ENCODE measurements at regions not wholly inside any gene's neighbourhood (a gene's known extent, or its start where the extent isn't known, plus 50 kb on each side); places are given as distances from the start of the nearest gene placed in this dataset.
"Not testable (repeated sequence)": the region's sequence is repeated elsewhere in the genome, so short reads cannot be mapped to it uniquely, and the experiment has no call there.

DNA sequence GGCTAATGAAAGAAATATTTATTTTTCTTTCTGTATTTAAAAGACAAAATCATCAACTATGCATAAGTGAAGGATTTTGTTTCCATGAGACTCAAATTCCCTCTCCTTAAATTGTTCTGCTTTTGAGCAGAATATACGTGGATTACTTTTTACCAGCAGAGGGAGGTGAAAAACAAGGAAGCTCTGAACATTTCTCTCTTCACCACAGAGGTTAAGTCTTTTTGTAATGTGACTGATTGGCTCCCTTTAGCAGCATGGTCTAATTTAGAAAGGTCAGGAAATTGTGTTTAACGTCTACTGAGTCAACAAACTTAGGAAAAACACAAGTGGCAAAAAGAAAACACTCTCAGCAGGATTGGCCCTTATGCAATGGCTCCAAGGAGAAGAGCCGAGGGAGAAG, 55.1 kb upstream of the F9 start:
- WGBS = 35% methylated on average over 2 of the region's 3 CpGs
- Histone ChIP-seq H3K18ac (ENCODE audit: low read depth in 1 of 2, low read length in 2 of 2) (no peak overlapping the region), H3K79me1 (replicated peaks; ENCODE audit: low read length, poor library complexity, severe bottlenecking) (no peaks in the 10 kb centered on the region), H3K9me3 (ENCODE audit: control insufficient read depth, low read length) (no peaks in the 10 kb centered on the region), H3K14ac (ENCODE audit: low read length in 2 of 2) (no peak overlapping the region), H4K8ac (ENCODE audit: low read length) (no peak overlapping the region), H2BK12ac (ENCODE audit: low read length in 2 of 2) (no peak overlapping the region), H2AFZ (ENCODE audit: low read depth, low read length) (no peak overlapping the region), H3K27ac (ENCODE audit: low read length, poor library complexity, severe bottlenecking) (no peak overlapping the region), H2AK5ac (ENCODE audit: low read length, severe bottlenecking) (no peak overlapping the region), H3K9ac (ENCODE audit: low read length) (no peak overlapping the region), H2BK5ac (ENCODE audit: low read depth, low read length, poor library complexity, severe bottlenecking) (no peak overlapping the region), H2BK120ac (ENCODE audit: low read depth, low read length) (no peak overlapping the region), H3K4me1 (ENCODE audit: control insufficient read depth, insufficient read depth, low read depth, low read length) (no peaks in the 10 kb centered on the region), H3K4ac (ENCODE audit: low read depth in 1 of 2, low read length in 2 of 2) (no peak overlapping the region), H3K4me3 (ENCODE audit: insufficient read depth in 1 of 2, low read depth in 1 of 2, low read length in 2 of 2) (no peak overlapping the region), H3K4me2 (ENCODE audit: low read length, poor library complexity, severe bottlenecking) (no peak overlapping the region), H3K27me3 (ENCODE audit: control insufficient read depth in 1 of 2, insufficient read depth in 1 of 2, low read length in 2 of 2) (no peaks in the 10 kb centered on the region), H4K91ac (ENCODE audit: low read length) (no peak overlapping the region), H2BK15ac (ENCODE audit: low read depth, poor library complexity, severe bottlenecking) (no peak overlapping the region), H3K36me3 (ENCODE audit: control insufficient read depth in 1 of 2, insufficient read depth in 2 of 2, low read depth in 1 of 2, low read length in 2 of 2) (no peaks in the 10 kb centered on the region), H3K23ac (ENCODE audit: low read length in 2 of 2) (no peak overlapping the region)
- DNase-seq = no peak

DNA sequence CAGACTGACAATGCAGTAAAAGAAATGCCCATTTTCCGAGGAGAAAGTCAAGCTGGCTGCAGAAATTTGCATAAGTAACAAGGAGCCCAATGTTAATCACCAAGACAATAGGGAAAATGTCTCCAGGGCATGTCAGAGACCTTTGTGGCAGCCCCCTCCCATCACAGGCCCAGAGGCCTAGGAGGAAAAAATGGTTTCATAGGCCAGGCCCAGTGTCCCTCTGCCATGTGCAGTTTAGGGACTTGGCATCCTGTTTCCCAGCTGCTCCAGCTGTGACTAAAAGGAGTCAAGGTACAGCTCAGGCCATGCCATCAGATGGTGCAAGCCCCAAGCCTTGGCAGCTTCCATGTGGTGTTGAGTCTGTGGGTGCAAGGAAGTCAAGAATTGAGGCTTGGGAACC, 68.6 kb upstream of the F9 start:
- H3K9me3 ChIP-seq (ENCODE audit: control insufficient read depth, low read length); H3K4ac ChIP-seq (ENCODE audit: low read depth in 1 of 2, low read length in 2 of 2); H3K14ac ChIP-seq (ENCODE audit: low read length in 2 of 2); H3K4me2 ChIP-seq (ENCODE audit: low read length, poor library complexity, severe bottlenecking); H3K4me3 ChIP-seq (ENCODE audit: insufficient read depth in 1 of 2, low read depth in 1 of 2, low read length in 2 of 2); H3K27me3 ChIP-seq (ENCODE audit: control insufficient read depth in 1 of 2, insufficient read depth in 1 of 2, low read length in 2 of 2); H4K91ac ChIP-seq (ENCODE audit: low read length); H3K79me1 ChIP-seq (replicated peaks; ENCODE audit: low read length, poor library complexity, severe bottlenecking); H2BK15ac ChIP-seq (ENCODE audit: low read depth, poor library complexity, severe bottlenecking); H2BK12ac ChIP-seq (ENCODE audit: low read length in 2 of 2); H3K27ac ChIP-seq (ENCODE audit: low read length, poor library complexity, severe bottlenecking); H2AK5ac ChIP-seq (ENCODE audit: low read length, severe bottlenecking); H3K36me3 ChIP-seq (ENCODE audit: control insufficient read depth in 1 of 2, insufficient read depth in 2 of 2, low read depth in 1 of 2, low read length in 2 of 2); H2BK120ac ChIP-seq (ENCODE audit: low read depth, low read length); H2BK5ac ChIP-seq (ENCODE audit: low read depth, low read length, poor library complexity, severe bottlenecking); H3K18ac ChIP-seq (ENCODE audit: low read depth in 1 of 2, low read length in 2 of 2); H3K23ac ChIP-seq (ENCODE audit: low read length in 2 of 2); DNase-seq; H3K9ac ChIP-seq (ENCODE audit: low read length); H3K4me1 ChIP-seq (ENCODE audit: control insufficient read depth, insufficient read depth, low read depth, low read length); H2AFZ ChIP-seq (ENCODE audit: low read depth, low read length); H4K8ac ChIP-seq (ENCODE audit: low read length): not testable (repeated sequence)
- 31% methylated on average over 1 of the region's 1 CpG for WGBS

DNA sequence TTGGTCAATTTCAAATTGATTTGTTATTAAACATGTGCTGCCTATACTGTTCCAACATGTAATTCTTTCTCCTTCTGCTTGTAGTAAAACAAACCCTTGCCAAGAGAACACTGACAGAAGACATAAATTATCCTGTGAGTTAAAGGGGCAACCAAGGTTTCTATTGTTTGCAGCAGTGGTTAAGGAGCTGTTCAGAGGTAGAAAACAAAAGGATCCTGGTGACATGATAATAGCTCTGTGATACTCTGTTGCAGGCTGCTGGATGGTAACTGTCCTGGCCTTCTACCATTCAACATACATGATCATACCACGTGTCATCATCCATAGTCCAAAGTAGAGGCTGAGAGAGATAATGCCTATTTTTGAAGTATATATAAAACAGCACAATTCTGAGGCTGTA, 75.8 kb upstream of the F9 start:
- H2BK5ac ChIP-seq (ENCODE audit: low read depth, low read length, poor library complexity, severe bottlenecking) = no peak overlapping the region
- H3K9ac ChIP-seq (ENCODE audit: low read length) = no peak overlapping the region
- no peak overlapping the region for H3K14ac ChIP-seq (ENCODE audit: low read length in 2 of 2)
- H3K4me2 ChIP-seq (ENCODE audit: low read length, poor library complexity, severe bottlenecking) = no peak overlapping the region
- H3K23ac ChIP-seq (ENCODE audit: low read length in 2 of 2) = no peak overlapping the region
- H3K36me3 ChIP-seq (ENCODE audit: control insufficient read depth in 1 of 2, insufficient read depth in 2 of 2, low read depth in 1 of 2, low read length in 2 of 2) = no peaks in the 10 kb centered on the region
- H3K9me3 ChIP-seq (ENCODE audit: control insufficient read depth, low read length) = no peaks in the 10 kb centered on the region
- H3K4ac ChIP-seq (ENCODE audit: low read depth in 1 of 2, low read length in 2 of 2) = no peak overlapping the region
- H3K79me1 ChIP-seq (replicated peaks; ENCODE audit: low read length, poor library complexity, severe bottlenecking) = no peaks in the 10 kb centered on the region
- no peak overlapping the region for H2BK15ac ChIP-seq (ENCODE audit: low read depth, poor library complexity, severe bottlenecking)
- H3K27me3 ChIP-seq (ENCODE audit: control insufficient read depth in 1 of 2, insufficient read depth in 1 of 2, low read length in 2 of 2) = no peaks in the 10 kb centered on the region
- no peak overlapping the region for H3K4me3 ChIP-seq (ENCODE audit: insufficient read depth in 1 of 2, low read depth in 1 of 2, low read length in 2 of 2)
- no peaks in the 10 kb centered on the region for H3K4me1 ChIP-seq (ENCODE audit: control insufficient read depth, insufficient read depth, low read depth, low read length)
- no peak overlapping the region for H3K27ac ChIP-seq (ENCODE audit: low read length, poor library complexity, severe bottlenecking)
- no peak overlapping the region for H2BK120ac ChIP-seq (ENCODE audit: low read depth, low read length)
- H4K8ac ChIP-seq (ENCODE audit: low read length) = no peak overlapping the region
- H2AFZ ChIP-seq (ENCODE audit: low read depth, low read length) = no peak overlapping the region
- DNase-seq = no peak
- H3K18ac ChIP-seq (ENCODE audit: low read depth in 1 of 2, low read length in 2 of 2) = no peak overlapping the region
- H4K91ac ChIP-seq (ENCODE audit: low read length) = no peak overlapping the region
- no CpG with 5 or more reads among the region's 1 CpG for WGBS
- no peak overlapping the region for H2AK5ac ChIP-seq (ENCODE audit: low read length, severe bottlenecking)
- no peak overlapping the region for H2BK12ac ChIP-seq (ENCODE audit: low read length in 2 of 2)

DNA sequence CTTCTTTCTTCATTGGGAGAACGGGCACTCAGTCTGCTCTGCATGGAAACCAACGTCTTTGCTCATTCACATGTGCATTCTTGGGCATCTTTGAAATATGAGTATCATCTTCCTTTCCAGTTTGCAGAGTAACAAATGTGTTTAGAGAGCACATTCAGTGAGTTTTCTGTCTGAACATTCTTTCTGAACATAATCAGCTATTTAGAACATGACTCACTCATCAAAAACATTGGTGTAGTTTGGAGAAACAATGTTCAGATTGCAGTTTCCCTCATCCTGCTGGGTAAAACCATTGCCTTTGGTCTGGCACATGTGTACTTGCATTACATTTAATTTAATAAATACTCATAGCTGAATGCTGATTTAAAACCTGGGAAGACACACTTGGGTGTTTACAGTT, 81.5 kb upstream of the F9 start:
- H3K4me2 ChIP-seq (ENCODE audit: low read length, poor library complexity, severe bottlenecking) = no peak overlapping the region
- no peak overlapping the region for H2BK120ac ChIP-seq (ENCODE audit: low read depth, low read length)
- no peak overlapping the region for H2AK5ac ChIP-seq (ENCODE audit: low read length, severe bottlenecking)
- no peak overlapping the region for H3K4me3 ChIP-seq (ENCODE audit: insufficient read depth in 1 of 2, low read depth in 1 of 2, low read length in 2 of 2)
- H3K36me3 ChIP-seq (ENCODE audit: control insufficient read depth in 1 of 2, insufficient read depth in 2 of 2, low read depth in 1 of 2, low read length in 2 of 2) = no peaks in the 10 kb centered on the region
- H2BK12ac ChIP-seq (ENCODE audit: low read length in 2 of 2) = no peak overlapping the region
- no peak overlapping the region for H3K4ac ChIP-seq (ENCODE audit: low read depth in 1 of 2, low read length in 2 of 2)
- H4K91ac ChIP-seq (ENCODE audit: low read length) = no peak overlapping the region
- H3K27ac ChIP-seq (ENCODE audit: low read length, poor library complexity, severe bottlenecking) = no peak overlapping the region
- H3K4me1 ChIP-seq (ENCODE audit: control insufficient read depth, insufficient read depth, low read depth, low read length) = no peaks in the 10 kb centered on the region
- no peak overlapping the region for H3K23ac ChIP-seq (ENCODE audit: low read length in 2 of 2)
- H3K79me1 ChIP-seq (replicated peaks; ENCODE audit: low read length, poor library complexity, severe bottlenecking) = no peaks in the 10 kb centered on the region
- 40% methylated on average over 2 of the region's 2 CpGs for WGBS
- no peaks in the 10 kb centered on the region for H3K27me3 ChIP-seq (ENCODE audit: control insufficient read depth in 1 of 2, insufficient read depth in 1 of 2, low read length in 2 of 2)
- no peak overlapping the region for H3K18ac ChIP-seq (ENCODE audit: low read depth in 1 of 2, low read length in 2 of 2)
- H2AFZ ChIP-seq (ENCODE audit: low read depth, low read length) = no peak overlapping the region
- no peak overlapping the region for H3K9ac ChIP-seq (ENCODE audit: low read length)
- no peak overlapping the region for H4K8ac ChIP-seq (ENCODE audit: low read length)
- no peak overlapping the region for H3K14ac ChIP-seq (ENCODE audit: low read length in 2 of 2)
- no peak for DNase-seq
- peaks cover 9% of the 10 kb centered on the region for H3K9me3 ChIP-seq (ENCODE audit: control insufficient read depth, low read length)
- H2BK15ac ChIP-seq (ENCODE audit: low read depth, poor library complexity, severe bottlenecking) = no peak overlapping the region
- H2BK5ac ChIP-seq (ENCODE audit: low read depth, low read length, poor library complexity, severe bottlenecking) = no peak overlapping the region
